Small intestine (tissue), 7 donors: ENCODE measurements at regions not wholly inside any gene's neighbourhood (a gene's known extent, or its start where the extent isn't known, plus 50 kb on each side); places are given as distances from the start of the nearest gene placed in this dataset.

ENCODE experiments used
- DNase-seq, 2 donors: peaks; one replicate each; pipeline versions ENCODE4 v3.0.0 to v3.0.0-alpha.2; 2013
- FAIRE-seq: peaks from 2 replicates; lab custom pipeline; 2012; peaks lifted over from hg19 to GRCh38; lab: Jason Lieb, UNC
- H3K27ac ChIP-seq, 3 donors: one replicate each; pipeline ENCODE4 v1.5.1; 2013; ENCODE audit warnings: low read length in 2 of 3, mild to moderate bottlenecking in 2 of 3, control low read depth in 1 of 3, inconsistent platforms in 1 of 3, low read depth in 1 of 3, moderate library complexity in 1 of 3
- H3K27me3 ChIP-seq, 3 donors: one replicate each; pipeline ENCODE4 v1.6.1; 2013; ENCODE audit warnings: low read length in 3 of 3, inconsistent platforms in 1 of 3; ENCODE audit not compliant: control insufficient read depth in 3 of 3, insufficient read depth in 3 of 3
- H3K36me3 ChIP-seq, 3 donors: one replicate each; pipeline ENCODE4 v1.6.1; 2013; ENCODE audit warnings: low read length in 3 of 3, inconsistent platforms in 1 of 3, low read depth in 1 of 3, mild to moderate bottlenecking in 1 of 3, moderate library complexity in 1 of 3; ENCODE audit not compliant: control insufficient read depth in 3 of 3, insufficient read depth in 2 of 3
- H3K4me1 ChIP-seq, 3 donors: one replicate each; pipeline ENCODE4 v1.6.1; 2013; ENCODE audit warnings: low read length in 2 of 3, inconsistent platforms in 1 of 3, low read depth in 1 of 3, mild to moderate bottlenecking in 1 of 3, moderate library complexity in 1 of 3; ENCODE audit not compliant: control insufficient read depth in 3 of 3, insufficient read depth in 2 of 3
- H3K4me3 ChIP-seq, 3 donors: one replicate each; pipeline ENCODE4 v1.5.1; 2013; ENCODE audit warnings: low read length in 3 of 3, control low read depth in 1 of 3, inconsistent platforms in 1 of 3, low read depth in 1 of 3, mild to moderate bottlenecking in 1 of 3, moderate library complexity in 1 of 3
- H3K9me3 ChIP-seq, 2 donors: one replicate each; pipeline ENCODE4 v1.6.1; 2013; ENCODE audit warnings: low read depth in 1 of 2, low read length in 1 of 2; ENCODE audit not compliant: control insufficient read depth in 2 of 2, insufficient read depth in 1 of 2
- WGBS, 3 donors: extraction: QIAGEN DNeasy Blood & Tissue Kit; methylation state at CpG; one replicate each; pipeline ENCODE4 v1.1.7; 2013; 5-methylcytosine and 5-hydroxymethylcytosine counted together
- donor health status: healthy with polysubstance abuse.
- donor health status: control.
- donor health status: control.
- donor health status: Bipolar disorder and iron deficiency.
- donor health status: healthy.

- no peaks in the 10 kb centered on the region for H3K27me3 ChIP-seq
- no peaks in the 10 kb centered on the region for H3K36me3 ChIP-seq
- H3K4me1 ChIP-seq, result no peaks in the 10 kb centered on the region
- no peak overlapping the region for H3K4me3 ChIP-seq
- FAIRE-seq (no peak), DNase-seq (no peak)
- no peaks in the 10 kb centered on the region for H3K9me3 ChIP-seq
- no peak overlapping the region for H3K27ac ChIP-seq
- WGBS, 3 donors, result 70 to 94% (median 89%) methylated on average over 1 of the region's 1 CpG
Measured at GRCh38 chr7:11895337-11895736, 63.3 kb upstream of the THSD7A start.

GRCh38 chr7:11896663-11897062, 64.7 kb upstream of the THSD7A start:
- H3K27ac ChIP-seq, result no peak overlapping the region
- no peaks in the 10 kb centered on the region for H3K9me3 ChIP-seq
- H3K4me3 ChIP-seq, result no peak overlapping the region
- 6 to 18% (median 11%) methylated on average over 1 of the region's 1 CpG for WGBS, 3 donors
- no peaks in the 10 kb centered on the region for H3K4me1 ChIP-seq
- no peak for DNase-seq
- no peak for FAIRE-seq
- no peaks in the 10 kb centered on the region for H3K36me3 ChIP-seq
- H3K27me3 ChIP-seq, result no peaks in the 10 kb centered on the region

DNA sequence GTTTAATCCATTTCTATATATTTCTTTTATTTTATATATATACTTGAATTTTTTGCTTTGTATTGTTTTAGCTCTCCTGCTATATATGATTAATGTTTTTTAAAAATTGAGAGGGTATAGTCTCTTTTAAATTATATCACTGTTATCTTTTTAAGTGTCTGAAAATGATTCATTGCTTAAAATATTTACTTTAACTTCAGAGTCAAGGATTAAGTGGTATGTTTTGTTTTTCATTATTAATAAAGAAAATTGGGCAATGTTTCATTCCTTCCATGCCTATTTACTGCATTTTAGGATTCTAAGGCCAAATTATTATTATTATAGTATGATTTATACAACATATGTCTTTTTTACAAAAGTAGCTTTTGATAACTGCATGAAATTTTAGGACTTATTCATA, 67.2 kb upstream of the THSD7A start:
- no peak overlapping the region for H3K4me3 ChIP-seq
- FAIRE-seq, result no peak

GRCh38 chr7:11910253-11910652, 78.3 kb upstream of the THSD7A start:
- H3K4me3 ChIP-seq, result no peak overlapping the region
- DNase-seq (no peak), FAIRE-seq (no peak)
- H3K4me1 ChIP-seq, result no peaks in the 10 kb centered on the region
- no peaks in the 10 kb centered on the region for H3K27me3 ChIP-seq
- no peak overlapping the region for H3K27ac ChIP-seq
- no peaks in the 10 kb centered on the region for H3K9me3 ChIP-seq
- no peaks in the 10 kb centered on the region for H3K36me3 ChIP-seq
- WGBS, 3 donors, result 86 to 91% (median 91%) methylated on average over 2 of the region's 2 CpGs

More for the DNA sequence above, 67.2 kb upstream of the THSD7A start:
- DNase-seq, result no peak
- Histone ChIP-seq H3K27me3 (no peaks in the 10 kb centered on the region), H3K4me1 (no peaks in the 10 kb centered on the region), H3K27ac (no peak overlapping the region), H3K36me3 (no peaks in the 10 kb centered on the region), H3K9me3 (no peaks in the 10 kb centered on the region)

GRCh38 chr7:11911900-11912299, 79.9 kb upstream of the THSD7A start:
- Histone ChIP-seq H3K27me3 (no peaks in the 10 kb centered on the region), H3K4me3 (peak overlapping the region in 1 of 3 donors; percentile 22), H3K36me3 (no peaks in the 10 kb centered on the region), H3K27ac (no peak overlapping the region), H3K4me1 (no peaks in the 10 kb centered on the region), H3K9me3 (no peaks in the 10 kb centered on the region)
- DNase-seq, result no peak
- no peak for FAIRE-seq
- 44 to 74% (median 66%) methylated on average over 3 of the region's 3 CpGs for WGBS, 3 donors

DNA sequence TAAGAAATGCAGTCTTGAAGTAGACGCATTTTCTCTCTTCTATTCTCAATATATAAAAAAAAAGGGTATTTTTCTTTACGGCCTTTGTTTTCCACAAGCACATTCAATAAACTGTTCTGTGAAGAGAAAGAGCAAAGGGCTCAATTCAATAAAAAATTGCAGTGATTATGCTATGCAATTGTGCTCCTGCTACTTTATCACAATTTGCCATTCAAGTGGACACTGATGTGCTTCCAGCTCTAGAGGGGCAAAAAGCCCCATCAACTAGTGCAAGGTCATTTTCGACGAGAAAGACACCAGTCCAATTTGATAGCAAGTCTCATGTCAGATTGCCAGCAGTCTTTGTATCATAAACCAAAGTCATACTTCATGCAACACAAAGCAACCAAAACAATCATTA, 82.6 kb upstream of the THSD7A start:
- no peak overlapping the region for H3K27ac ChIP-seq
- no peaks in the 10 kb centered on the region for H3K36me3 ChIP-seq
- DNase-seq (no peak), FAIRE-seq (no peak)
- 90 to 93% (median 91%) methylated on average over 4 of the region's 4 CpGs for WGBS, 3 donors
- H3K4me3 ChIP-seq, result no peak overlapping the region
- H3K4me1 ChIP-seq, result no peaks in the 10 kb centered on the region
- H3K27me3 ChIP-seq, result no peaks in the 10 kb centered on the region
- H3K9me3 ChIP-seq, result no peaks in the 10 kb centered on the region

GRCh38 chr7:11923376-11923930, 91.5 kb upstream of the THSD7A start:
- 75 to 85% (median 76%) methylated on average over 1 of the region's 1 CpG for WGBS, 3 donors
- Histone ChIP-seq H3K27ac (no peak overlapping the region), H3K9me3 (no peaks in the 10 kb centered on the region), H3K27me3 (no peaks in the 10 kb centered on the region), H3K36me3 (no peaks in the 10 kb centered on the region), H3K4me3 (no peak overlapping the region), H3K4me1 (no peaks in the 10 kb centered on the region)
- DNase-seq, result no peak
- no peak for FAIRE-seq

- FAIRE-seq (no peak), DNase-seq (no peak)
- Histone ChIP-seq H3K4me3 (no peak overlapping the region), H3K9me3 (no peaks in the 10 kb centered on the region), H3K27ac (no peak overlapping the region), H3K36me3 (no peaks in the 10 kb centered on the region), H3K27me3 (no peaks in the 10 kb centered on the region), H3K4me1 (no peaks in the 10 kb centered on the region)
- 42 to 63% (median 49%) methylated on average over 3 of the region's 3 CpGs for WGBS, 3 donors
Measured at GRCh38 chr7:11931307-11931706, 99.3 kb upstream of the THSD7A start.

DNA sequence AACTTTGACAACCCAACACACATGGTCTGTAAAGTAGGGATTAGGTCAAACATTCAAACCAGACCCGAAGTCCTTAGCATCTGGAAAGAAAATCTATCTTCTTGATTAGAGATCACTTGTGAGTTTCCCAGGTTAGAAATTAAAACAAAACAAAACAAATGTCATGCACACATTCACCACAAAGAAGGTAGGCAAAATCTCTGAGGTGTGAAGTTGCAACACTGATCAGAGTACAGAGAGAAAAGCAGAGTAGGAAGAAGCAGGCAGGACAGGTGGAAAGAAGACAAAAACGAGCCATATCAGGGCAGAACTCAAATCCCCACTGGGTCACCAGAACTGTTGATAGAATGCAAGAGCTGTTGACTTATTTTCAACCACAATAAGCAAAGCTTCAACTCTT, 102.8 kb upstream of the THSD7A start:
- H3K9me3 ChIP-seq, result no peaks in the 10 kb centered on the region
- DNase-seq (no peak), FAIRE-seq (no peak)
- H3K27ac ChIP-seq, result no peak overlapping the region
- no peaks in the 10 kb centered on the region for H3K36me3 ChIP-seq
- no peaks in the 10 kb centered on the region for H3K27me3 ChIP-seq
- H3K4me3 ChIP-seq, result no peak overlapping the region
- WGBS, 3 donors, result 19 to 41% (median 19%) methylated on average over 2 of the region's 2 CpGs
- H3K4me1 ChIP-seq, result no peaks in the 10 kb centered on the region
